ENCODE measurements at regions not wholly inside any gene's neighbourhood (a gene's known extent, or its start where the extent isn't known, plus 50 kb on each side); places are given as distances from the start of the nearest gene placed in this dataset.

GRCh38 chr18:73639788-73640187 lies 507.8 kb downstream of the FBXO15 start:
- DNase-seq (ENCODE audit: low read depth), result no peak

GRCh38 chr18:73638709-73639108 lies 508.9 kb downstream of the FBXO15 start:
- DNase-seq (ENCODE audit: low read depth), result no peak

- no peak for DNase-seq (ENCODE audit: low read depth)
These were observed 511.3 kb downstream of the FBXO15 start for GRCh38 chr18:73636355-73636754.

GRCh38 chr18:73626859-73627258 lies 520.8 kb downstream of the FBXO15 start:
- no peak for DNase-seq (ENCODE audit: low read depth)

GRCh38 chr18:73626221-73626620 lies 521.4 kb downstream of the FBXO15 start:
- no peak for DNase-seq (ENCODE audit: low read depth)

- no peak for DNase-seq (ENCODE audit: low read depth)
These were observed 526.5 kb downstream of the FBXO15 start for GRCh38 chr18:73621091-73621490.

- no peak for DNase-seq (ENCODE audit: low read depth)
These were observed 529.7 kb downstream of the FBXO15 start for GRCh38 chr18:73617981-73618380.

- DNase-seq (ENCODE audit: low read depth), result no peak
These were observed 532.1 kb downstream of the FBXO15 start for GRCh38 chr18:73615506-73615905.

- DNase-seq (ENCODE audit: low read depth), result peak; percentile 25
These were observed 532.8 kb downstream of the FBXO15 start for GRCh38 chr18:73614812-73615211.

GRCh38 chr18:73613706-73614340 lies 533.8 kb downstream of the FBXO15 start:
- DNase-seq (ENCODE audit: low read depth), result no peak

- DNase-seq (ENCODE audit: low read depth), result no peak
These were observed 549.6 kb downstream of the FBXO15 start for GRCh38 chr18:73597832-73598615.

- DNase-seq (ENCODE audit: low read depth), result no peak
These were observed 552.9 kb downstream of the FBXO15 start for GRCh38 chr18:73594749-73595148.

- no peak for DNase-seq (ENCODE audit: low read depth)
These were observed 554.4 kb downstream of the FBXO15 start for GRCh38 chr18:73593207-73593606.

GRCh38 chr18:73590950-73591349 lies 556.7 kb downstream of the FBXO15 start:
- no peak for DNase-seq (ENCODE audit: low read depth)

- DNase-seq (ENCODE audit: low read depth), result no peak
These were observed 567.9 kb downstream of the FBXO15 start for GRCh38 chr18:73579698-73580097.

GRCh38 chr18:73577365-73577764 lies 570.3 kb downstream of the FBXO15 start:
- DNase-seq (ENCODE audit: low read depth), result peak; percentile 9

GRCh38 chr18:73563901-73564472 lies 583.6 kb downstream of the FBXO15 start:
- peak; percentile 6 for DNase-seq (ENCODE audit: low read depth)

- peak; percentile 6 for DNase-seq (ENCODE audit: low read depth)
These were observed 584.3 kb downstream of the FBXO15 start for GRCh38 chr18:73563345-73563744.

GRCh38 chr18:73556904-73557303 lies 590.7 kb downstream of the FBXO15 start:
- no peak for DNase-seq (ENCODE audit: low read depth)

- DNase-seq (ENCODE audit: low read depth), result no peak
These were observed 595.5 kb downstream of the FBXO15 start for GRCh38 chr18:73552171-73552570.

GRCh38 chr18:73551211-73551610 lies 596.4 kb downstream of the FBXO15 start:
- DNase-seq (ENCODE audit: low read depth), result no peak

- DNase-seq (ENCODE audit: low read depth), result no peak
These were observed 598.4 kb downstream of the FBXO15 start for GRCh38 chr18:73549236-73549635.

- DNase-seq (ENCODE audit: low read depth), result no peak
These were observed 602.2 kb downstream of the FBXO15 start for GRCh38 chr18:73545472-73545871.

Measured in stromal cell of bone marrow (primary cell).